ENCODE measurements at regions not wholly inside any gene's neighbourhood (a gene's known extent, or its start where the extent isn't known, plus 50 kb on each side); places are given as distances from the start of the nearest gene placed in this dataset.
"Not testable (repeated sequence)": the region's sequence is repeated elsewhere in the genome, so short reads cannot be mapped to it uniquely, and the experiment has no call there.

DNA sequence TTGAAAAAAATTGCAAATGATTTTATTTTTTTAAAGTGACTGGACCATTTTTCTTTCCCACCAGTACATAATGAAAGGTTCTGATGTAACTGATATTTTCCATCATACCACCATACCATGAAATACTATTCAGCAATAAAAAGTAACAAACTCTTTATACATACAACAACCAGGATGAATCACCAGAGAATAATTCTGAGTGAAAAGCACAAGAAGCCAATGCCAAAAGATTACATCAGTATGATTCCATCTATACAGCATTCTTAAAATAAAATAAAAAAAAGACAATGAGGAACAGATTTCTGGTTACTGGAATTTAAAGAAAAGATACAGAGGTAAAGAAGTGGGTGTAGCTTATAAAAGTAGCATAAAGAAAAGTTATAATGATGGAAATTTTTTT, 423.7 kb upstream of the ST8SIA4 start:
- Histone ChIP-seq H2AFZ (ENCODE audit: low read depth, low read length) (no peak overlapping the region), H3K4me1 (replicated peaks in 1 of 2; ENCODE audit: control insufficient read depth in 2 of 2, insufficient read depth in 2 of 2, low read length in 2 of 2) (no peaks in the 10 kb centered on the region), H3K9ac (ENCODE audit: insufficient read depth in 1 of 2, low read depth in 2 of 2, low read length in 2 of 2) (no peak overlapping the region), H3K27me3 (ENCODE audit: control insufficient read depth in 2 of 2, insufficient read depth in 2 of 2, low read length in 2 of 2) (no peaks in the 10 kb centered on the region), H3K4me2 (ENCODE audit: insufficient read depth, low read length) (no peak overlapping the region), H3K79me2 (ENCODE audit: control insufficient read depth, insufficient read depth, low read length) (no peaks in the 10 kb centered on the region), H3K9me3 (replicated peaks; ENCODE audit: control insufficient read depth, insufficient read depth, low read depth, low read length) (no peaks in the 10 kb centered on the region), H3K27ac (ENCODE audit: extremely low read depth, low read depth, low read length) (no peak overlapping the region), H4K20me1 (replicated peaks; ENCODE audit: control insufficient read depth, insufficient read depth, low read length) (no peaks in the 10 kb centered on the region), H3K36me3 (ENCODE audit: control insufficient read depth, insufficient read depth, low read length) (no peaks in the 10 kb centered on the region), H3K4me3 (no peak overlapping the region), H3K9me1 (ENCODE audit: control insufficient read depth, insufficient read depth, low read length) (no peaks in the 10 kb centered on the region)
- no peak for DNase-seq (ENCODE audit: extremely low read depth in 1 of 4, low spot score in 3 of 4)
- ChIA-PET POLR2A (no interaction called here), CTCF (ENCODE audit: low intra/inter-chr PET ratio) (no interaction called here)
- ATAC-seq: no peak
- intact Hi-C loops (cut with micrococcal nuclease): no loop called here
- no peak for FAIRE-seq
- no TSS peak for BruUV-seq (replicated peaks)
- in situ Hi-C loops (cut with MboI): no loop called here
- no peak for TF ChIP-seq ZFX (CRISPR knock-in tag; IDR thresholded peaks at IDR 0.05)

DNA sequence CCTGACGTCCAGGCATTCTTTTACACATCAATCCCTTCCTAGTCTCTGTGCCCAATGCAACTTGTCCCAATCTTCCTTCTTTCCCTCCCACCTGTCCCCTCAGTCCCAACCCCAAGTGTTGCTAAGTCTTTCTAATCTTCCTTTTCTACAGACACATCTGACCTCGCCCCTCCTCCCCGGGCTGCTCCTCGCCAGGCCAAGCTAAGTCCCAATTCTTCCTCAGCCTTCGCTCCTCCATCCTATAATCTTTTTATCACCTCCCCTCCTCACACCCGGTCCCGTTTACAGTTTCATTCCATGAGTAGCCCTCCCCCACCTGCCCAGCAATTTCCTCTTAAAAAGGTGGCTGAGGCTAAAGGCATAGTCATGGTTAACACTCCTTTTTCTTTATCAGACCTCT, 413.3 kb upstream of the ST8SIA4 start:
- H3K4me1 ChIP-seq (replicated peaks in 1 of 2; ENCODE audit: control insufficient read depth in 2 of 2, insufficient read depth in 2 of 2, low read length in 2 of 2); H3K79me2 ChIP-seq (ENCODE audit: control insufficient read depth, insufficient read depth, low read length); H3K9me3 ChIP-seq (replicated peaks; ENCODE audit: control insufficient read depth, insufficient read depth, low read depth, low read length); POLR2A ChIA-PET; CTCF ChIA-PET (ENCODE audit: low intra/inter-chr PET ratio); H3K27ac ChIP-seq (ENCODE audit: extremely low read depth, low read depth, low read length); H3K9me1 ChIP-seq (ENCODE audit: control insufficient read depth, insufficient read depth, low read length); H3K4me3 ChIP-seq; H4K20me1 ChIP-seq (replicated peaks; ENCODE audit: control insufficient read depth, insufficient read depth, low read length); DNase-seq (ENCODE audit: extremely low read depth in 1 of 4, low spot score in 3 of 4); intact Hi-C loops (cut with micrococcal nuclease); H3K4me2 ChIP-seq (ENCODE audit: insufficient read depth, low read length); H2AFZ ChIP-seq (ENCODE audit: low read depth, low read length); H3K36me3 ChIP-seq (ENCODE audit: control insufficient read depth, insufficient read depth, low read length); H3K27me3 ChIP-seq (ENCODE audit: control insufficient read depth in 2 of 2, insufficient read depth in 2 of 2, low read length in 2 of 2); ATAC-seq; BruUV-seq (replicated peaks); FAIRE-seq; H3K9ac ChIP-seq (ENCODE audit: insufficient read depth in 1 of 2, low read depth in 2 of 2, low read length in 2 of 2); in situ Hi-C loops (cut with MboI): not testable (repeated sequence)
- WGBS (ENCODE audit: insufficient coverage, low coverage, missing lambda C conversion rate): 0% methylated on average over 6 of the region's 7 CpGs

Measured in K562 (cell line).